SK-N-DZ (cell line): ENCODE measurements at regions not wholly inside any gene's neighbourhood (a gene's known extent, or its start where the extent isn't known, plus 50 kb on each side); places are given as distances from the start of the nearest gene placed in this dataset.
"Not testable (repeated sequence)": the region's sequence is repeated elsewhere in the genome, so short reads cannot be mapped to it uniquely, and the experiment has no call there.

ENCODE experiments used
- DNase-seq: peaks from one replicate; pipeline ENCODE4 v3.0.0-alpha.2; 2015; ENCODE audit warnings: low spot score

- DNase-seq, result no peak
Observed at GRCh38 chr7:25586513-25586912, 358.2 kb upstream of the NPVF start.

DNA sequence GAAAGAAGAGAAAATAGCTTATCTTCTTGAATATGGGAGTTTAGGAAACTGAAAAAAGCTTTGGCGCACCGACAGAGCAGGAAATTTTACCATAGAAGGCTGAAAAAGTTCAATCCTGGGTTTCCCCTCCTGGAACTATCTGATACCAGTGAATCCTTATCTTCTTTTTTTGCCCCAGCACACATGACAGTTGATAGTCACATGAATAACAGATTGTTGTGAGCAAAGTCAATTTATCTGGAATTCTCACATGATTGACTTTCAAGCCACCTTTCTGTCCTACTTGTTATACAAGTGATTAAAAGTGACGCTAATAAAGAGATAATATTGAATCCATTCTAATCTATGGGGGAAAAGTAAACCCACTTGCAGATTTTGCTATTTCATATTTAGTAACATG lies 365.8 kb upstream of the NPVF start:
- no peak for DNase-seq

DNA sequence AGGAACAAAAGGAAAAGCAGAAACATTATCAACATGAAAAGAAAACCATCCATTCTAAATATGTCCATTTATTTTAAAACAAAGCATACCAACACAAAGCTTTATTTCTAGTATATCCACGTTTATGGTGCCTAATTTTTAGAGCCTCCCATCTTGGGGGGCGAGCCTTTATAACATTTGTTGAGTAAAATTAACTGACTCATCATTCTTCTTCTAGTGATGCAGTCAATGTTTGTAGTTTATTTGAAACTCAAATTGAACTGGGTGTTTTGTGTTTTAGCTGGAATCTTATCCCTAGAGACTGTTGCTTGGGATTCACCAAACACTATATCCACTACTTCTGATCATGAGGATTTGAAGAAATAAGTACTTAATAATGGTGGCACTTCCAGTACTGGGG lies 366.4 kb upstream of the NPVF start:
- no peak for DNase-seq

- DNase-seq, result no peak
Observed at GRCh38 chr7:25595996-25596395, 367.7 kb upstream of the NPVF start.

DNA sequence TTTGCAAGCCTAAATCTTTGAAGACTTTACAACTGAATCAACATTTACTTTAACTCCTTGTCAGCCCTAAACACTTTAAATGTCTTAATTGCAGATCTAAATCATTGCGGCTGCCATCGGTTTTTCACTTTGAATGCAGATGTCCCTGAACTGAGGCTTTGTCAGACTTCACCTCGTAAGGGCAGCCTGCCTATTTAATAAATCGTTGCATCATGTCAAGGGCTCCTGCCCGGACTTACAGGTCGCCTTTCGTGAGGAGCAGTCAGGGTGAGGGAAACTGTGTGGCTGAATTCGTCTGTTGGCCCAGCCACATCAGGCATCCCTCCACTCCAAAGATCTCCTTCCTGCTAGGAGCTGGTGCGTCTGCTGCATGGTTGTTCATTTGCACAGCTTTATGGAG lies 368.2 kb upstream of the NPVF start:
- DNase-seq, result no peak

DNA sequence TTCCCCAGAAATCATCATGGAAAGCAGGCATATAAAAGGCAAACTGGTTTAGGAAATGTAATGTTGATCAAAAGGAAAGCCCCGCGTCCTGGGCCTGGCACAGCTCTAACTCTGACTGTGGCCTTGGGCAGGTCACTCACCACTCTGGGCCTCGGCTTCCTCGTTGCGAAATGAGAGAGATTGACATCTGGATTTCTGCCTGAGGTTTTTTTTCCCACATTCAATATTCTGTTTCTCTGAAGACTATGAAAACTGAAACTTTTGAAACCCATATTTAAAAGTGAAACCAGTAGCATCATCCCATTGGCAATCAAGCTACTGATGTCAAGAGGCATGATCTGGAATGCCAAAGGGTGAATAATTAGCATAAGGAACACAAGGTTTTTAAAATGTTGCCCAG lies 369.7 kb upstream of the NPVF start:
- DNase-seq, result no peak

DNA sequence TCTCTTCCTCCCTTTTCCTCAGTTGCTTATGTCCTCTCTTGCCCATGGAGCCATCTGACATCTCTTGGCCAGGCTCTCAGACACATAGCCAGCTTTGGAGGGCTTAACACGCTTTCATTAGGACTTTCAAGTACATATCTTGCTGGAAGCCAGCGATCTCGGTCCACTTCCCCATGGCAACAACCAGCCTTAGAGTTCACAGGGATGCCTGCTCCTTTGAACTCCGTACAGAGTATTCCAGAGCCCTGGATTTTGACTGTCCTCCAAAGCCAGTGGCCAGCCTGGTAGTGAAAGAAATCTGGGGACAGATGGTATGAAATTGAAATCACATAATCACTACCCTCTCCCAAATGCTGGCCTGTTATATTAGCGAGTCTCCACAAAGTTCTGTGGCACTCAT lies 370.5 kb upstream of the NPVF start:
- no peak for DNase-seq

- no peak for DNase-seq
Observed at GRCh38 chr7:25600262-25600920, 372.1 kb upstream of the NPVF start.

GRCh38 chr7:25602730-25603426 lies 374.6 kb upstream of the NPVF start:
- DNase-seq, result not testable (repeated sequence)

- DNase-seq, result not testable (repeated sequence)
Observed at GRCh38 chr7:25603427-25603740, 375.1 kb upstream of the NPVF start.

GRCh38 chr7:25611196-25611595 lies 382.9 kb upstream of the NPVF start:
- no peak for DNase-seq

DNA sequence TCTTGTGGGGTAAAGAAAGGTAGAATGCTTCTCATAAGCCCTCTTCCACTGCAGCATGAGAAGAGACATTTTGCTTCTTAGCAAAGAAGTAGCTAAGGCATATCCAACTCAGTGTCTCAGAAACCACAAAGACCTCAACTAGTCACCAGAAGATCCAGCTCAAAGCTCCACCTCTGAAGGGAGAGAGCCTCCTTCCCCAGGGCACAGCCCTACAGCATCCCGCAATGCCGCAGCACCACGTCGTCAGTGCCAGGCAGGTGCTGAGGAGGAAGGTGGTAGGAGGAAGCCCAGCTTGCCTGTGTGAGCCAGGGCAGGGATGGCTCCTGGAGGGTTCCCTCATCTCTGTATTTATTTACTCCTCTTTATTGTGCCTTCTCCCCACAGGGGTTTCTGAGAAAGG lies 385.6 kb upstream of the NPVF start:
- no peak for DNase-seq

GRCh38 chr7:25614415-25614814 lies 386.1 kb upstream of the NPVF start:
- no peak for DNase-seq

DNA sequence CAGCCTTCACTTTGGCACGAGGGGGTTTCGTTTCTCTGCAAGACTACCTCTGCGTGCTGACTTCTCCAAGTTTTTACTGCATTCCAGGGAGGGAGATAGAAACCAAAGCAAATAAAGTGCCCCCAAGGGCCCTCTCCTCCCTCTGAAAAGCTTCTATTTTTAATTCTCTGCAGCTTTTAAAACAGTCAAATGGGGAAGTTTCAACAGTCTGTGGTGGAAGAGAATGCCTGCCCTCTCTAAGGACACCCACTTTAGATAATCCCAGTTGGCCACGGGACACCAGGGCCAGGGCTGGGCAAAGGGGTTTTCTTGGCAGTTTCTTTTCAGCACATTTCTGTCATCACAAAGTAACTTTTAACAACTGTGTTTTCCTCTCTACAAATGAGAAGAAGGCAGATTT lies 386.7 kb upstream of the NPVF start:
- DNase-seq, result no peak

DNA sequence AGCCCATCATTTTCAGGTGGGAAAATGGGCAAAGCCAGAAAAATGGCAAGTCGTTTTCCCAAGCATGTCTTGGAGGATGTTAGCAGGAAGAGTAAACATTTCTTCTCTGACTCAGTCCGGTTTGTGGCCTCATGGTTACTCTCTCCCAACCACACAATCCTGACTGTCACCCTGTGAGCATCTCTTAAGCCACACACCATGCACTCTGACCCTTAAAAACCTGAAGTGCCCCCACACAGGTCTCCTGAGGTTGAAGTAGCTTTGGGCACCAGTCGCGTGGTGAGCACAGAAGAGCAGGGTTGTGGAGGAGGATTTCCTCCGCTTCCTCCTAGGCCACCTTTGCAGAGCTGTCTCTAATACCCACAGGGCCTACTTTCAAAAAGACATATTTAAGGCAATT lies 387.3 kb upstream of the NPVF start:
- no peak for DNase-seq

DNA sequence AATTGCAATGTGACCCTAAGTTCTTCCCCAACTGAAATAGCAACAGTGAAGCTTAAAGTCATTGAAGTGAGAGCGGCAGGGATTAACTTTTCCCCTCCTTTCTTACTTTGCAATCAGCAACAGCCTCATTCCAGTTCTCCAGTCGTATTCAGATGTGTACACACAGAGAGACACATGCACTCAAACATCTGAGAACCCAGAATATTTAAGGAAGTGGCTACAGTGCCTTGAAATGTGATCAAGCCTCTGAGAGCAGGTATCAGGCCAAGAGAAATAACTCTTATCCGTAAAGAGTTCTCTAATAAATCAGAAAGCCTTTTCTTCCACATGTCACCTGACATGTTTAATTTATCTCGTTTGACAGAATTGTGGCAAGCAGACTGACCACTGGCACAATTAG lies 388.9 kb upstream of the NPVF start:
- DNase-seq, result no peak

GRCh38 chr7:25617673-25618072 lies 389.4 kb upstream of the NPVF start:
- DNase-seq, result no peak

GRCh38 chr7:25619381-25619780 lies 391.1 kb upstream of the NPVF start:
- DNase-seq, result no peak

DNA sequence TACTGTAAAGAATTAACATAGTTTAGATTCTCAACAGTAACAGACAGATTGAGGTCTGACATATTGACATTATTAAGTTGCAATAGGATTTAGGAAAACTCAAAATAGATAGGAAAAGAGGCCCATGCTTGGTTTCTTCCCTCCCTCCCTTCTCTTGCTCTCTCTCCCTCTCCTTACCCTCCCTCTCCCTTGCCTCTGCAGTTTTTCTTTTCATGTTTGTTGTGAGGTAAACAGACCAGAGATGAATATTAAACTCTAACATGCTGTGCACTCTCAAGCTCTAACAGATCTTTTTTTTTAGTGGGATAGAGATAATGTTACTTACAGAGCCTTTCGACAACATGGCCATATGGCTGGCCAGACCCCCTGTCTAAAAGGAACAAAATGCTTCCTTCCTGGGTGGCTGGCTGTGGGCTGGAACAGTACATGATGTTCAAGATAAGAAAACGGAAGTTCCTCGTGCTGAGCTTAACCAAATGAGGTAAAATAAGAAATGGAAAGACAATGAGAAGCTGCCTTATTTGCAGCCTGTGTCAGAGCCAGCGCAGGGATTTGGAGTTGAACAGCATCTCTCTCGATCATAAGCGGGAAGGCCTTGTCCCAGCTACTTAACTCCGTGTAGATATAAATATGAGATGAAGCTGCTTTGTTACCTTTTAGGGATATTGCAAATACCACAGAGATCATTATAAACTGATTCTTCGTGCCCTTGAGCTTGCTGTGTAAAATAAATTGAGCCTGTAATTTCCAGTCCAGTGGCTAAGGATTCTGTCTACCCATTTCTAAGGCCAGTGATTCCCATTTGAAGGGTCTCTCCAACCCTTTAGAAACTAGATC lies 391.9 kb upstream of the NPVF start:
- peak; percentile 82 for DNase-seq

GRCh38 chr7:25621993-25622392 lies 393.7 kb upstream of the NPVF start:
- DNase-seq, result no peak

GRCh38 chr7:25622695-25623094 lies 394.4 kb upstream of the NPVF start:
- DNase-seq, result no peak

- DNase-seq, result no peak
Observed at GRCh38 chr7:25624051-25624450, 395.8 kb upstream of the NPVF start.

DNA sequence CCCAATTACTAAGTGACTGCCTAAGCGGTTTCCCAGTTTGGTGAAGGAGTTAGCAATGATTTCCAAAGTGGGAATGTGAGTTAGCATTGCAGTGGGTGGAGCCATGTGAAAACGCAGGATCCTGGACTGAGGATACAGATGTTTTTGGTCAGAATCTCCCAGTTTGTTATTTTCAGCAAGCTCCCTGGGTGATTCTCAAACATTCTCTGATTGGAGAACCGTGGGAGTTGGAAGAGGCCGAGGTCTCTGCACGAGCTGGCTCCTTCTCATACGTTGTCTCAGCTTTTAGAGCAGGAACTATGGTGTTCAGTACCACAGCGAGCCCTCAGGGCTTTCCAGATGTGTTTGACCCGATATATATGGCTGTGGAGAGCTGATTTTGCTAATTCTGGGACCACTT lies 396.5 kb upstream of the NPVF start:
- DNase-seq, result no peak
